Peyer's patch (tissue), 4 donors: ENCODE measurements at regions not wholly inside any gene's neighbourhood (a gene's known extent, or its start where the extent isn't known, plus 50 kb on each side); places are given as distances from the start of the nearest gene placed in this dataset.

Source experiments
- DNase-seq, 3 donors: peaks; one replicate each; pipeline ENCODE4 v3.0.0-alpha.2; 2017 to 2019
- H3K27ac ChIP-seq, 4 donors: fragments of 200-600 bp; sonication (generic); one replicate each; pipeline ENCODE4 v1.5.1; 2016 to 2019
- H3K27me3 ChIP-seq, 2 donors: fragments of 200-600 bp; sonication (generic); one replicate each; pipeline ENCODE4 v1.5.1; 2019
- H3K36me3 ChIP-seq, 3 donors: fragments of 200-600 bp; sonication (generic); one replicate each; pipeline ENCODE4 v1.5.1; 2016 to 2019
- H3K4me1 ChIP-seq, 4 donors: fragments of 200-600 bp; sonication (generic); one replicate each; pipeline ENCODE4 v1.5.1; 2016 to 2019
- H3K4me3 ChIP-seq, 4 donors: fragments of 200-600 bp; sonication (generic); 1 replicate in 3 of 4; 2 replicates in 1 of 4; pipeline ENCODE4 v1.5.1; 2016 to 2019; ENCODE audit warnings: mild to moderate bottlenecking in 1 of 4
- H3K9me3 ChIP-seq, 4 donors: fragments of 200-600 bp; sonication (generic); one replicate each; pipeline ENCODE4 v1.5.1; 2016 to 2019; ENCODE audit warnings: mild to moderate bottlenecking in 1 of 4
- CTCF ChIP-seq, 6 experiments: fragments of 450-650 bp in 4 of 6; fragments of 200-600 bp in 2 of 6; sonication (generic) in 1 of 6; IDR thresholded peaks; one replicate each; pipeline ENCODE4 v1.5.1; 2017 to 2019; ENCODE audit warnings: antibody characterized with exemption in 6 of 6, mild to moderate bottlenecking in 3 of 6, moderate library complexity in 1 of 6
- POLR2A ChIP-seq, 2 donors: fragments of 450-650 bp; IDR thresholded peaks; one replicate each; pipeline ENCODE4 v1.5.1; 2017; ENCODE audit warnings: antibody characterized with exemption in 2 of 2, mild to moderate bottlenecking in 2 of 2, moderate library complexity in 2 of 2

- Histone ChIP-seq H3K27me3 (no peaks in the 10 kb centered on the region), H3K9me3 (no peaks in the 10 kb centered on the region), H3K4me1 (no peaks in the 10 kb centered on the region), H3K27ac (no peak overlapping the region), H3K36me3 (no peaks in the 10 kb centered on the region), H3K4me3 (no peak overlapping the region)
- TF ChIP-seq POLR2A (IDR thresholded peaks at IDR 0.05) (no peak), CTCF (IDR thresholded peaks at IDR 0.05) (no peak)
- DNase-seq = no peak
These were observed 117.9 kb downstream of the MID1IP1 start for GRCh38 chrX:38919202-38919601.

GRCh38 chrX:38919853-38920528 lies 118.7 kb downstream of the MID1IP1 start:
- TF ChIP-seq CTCF (IDR thresholded peaks at IDR 0.05) = no peak
- no peak for TF ChIP-seq POLR2A (IDR thresholded peaks at IDR 0.05)
- H3K4me1 ChIP-seq = no peaks in the 10 kb centered on the region
- H3K27me3 ChIP-seq = no peaks in the 10 kb centered on the region
- no peak for DNase-seq
- no peak overlapping the region for H3K27ac ChIP-seq
- no peaks in the 10 kb centered on the region for H3K9me3 ChIP-seq
- H3K36me3 ChIP-seq = no peaks in the 10 kb centered on the region
- no peak overlapping the region for H3K4me3 ChIP-seq

- no peak overlapping the region for H3K4me3 ChIP-seq
- H3K27me3 ChIP-seq = no peaks in the 10 kb centered on the region
- TF ChIP-seq CTCF (IDR thresholded peaks at IDR 0.05) (no peak), POLR2A (IDR thresholded peaks at IDR 0.05) (no peak)
- no peak overlapping the region for H3K27ac ChIP-seq
- no peaks in the 10 kb centered on the region for H3K9me3 ChIP-seq
- no peaks in the 10 kb centered on the region for H3K4me1 ChIP-seq
- DNase-seq = no peak
- no peaks in the 10 kb centered on the region for H3K36me3 ChIP-seq
These were observed 122.3 kb downstream of the MID1IP1 start for GRCh38 chrX:38923451-38923969.

- TF ChIP-seq POLR2A (IDR thresholded peaks at IDR 0.05) = no peak
- TF ChIP-seq CTCF (IDR thresholded peaks at IDR 0.05) = no peak
- Histone ChIP-seq H3K9me3 (no peaks in the 10 kb centered on the region), H3K36me3 (no peaks in the 10 kb centered on the region), H3K4me3 (no peak overlapping the region), H3K27me3 (no peaks in the 10 kb centered on the region), H3K27ac (no peak overlapping the region), H3K4me1 (no peaks in the 10 kb centered on the region)
- DNase-seq = no peak
These were observed 126.3 kb downstream of the MID1IP1 start for GRCh38 chrX:38927592-38927991.

GRCh38 chrX:38929966-38930421 lies 128.7 kb downstream of the MID1IP1 start:
- H3K4me3 ChIP-seq = no peak overlapping the region
- TF ChIP-seq CTCF (IDR thresholded peaks at IDR 0.05) = no peak
- TF ChIP-seq POLR2A (IDR thresholded peaks at IDR 0.05) = no peak
- peak overlapping the region in 1 of 4 donors; percentile 48 for H3K27ac ChIP-seq
- no peak for DNase-seq
- no peaks in the 10 kb centered on the region for H3K9me3 ChIP-seq
- H3K36me3 ChIP-seq = no peaks in the 10 kb centered on the region
- no peaks in the 10 kb centered on the region for H3K4me1 ChIP-seq
- H3K27me3 ChIP-seq = no peaks in the 10 kb centered on the region
